Breast epithelium (tissue), 3 donors: ENCODE measurements at regions not wholly inside any gene's neighbourhood (a gene's known extent, or its start where the extent isn't known, plus 50 kb on each side); places are given as distances from the start of the nearest gene placed in this dataset.

Experiments
- CTCF ChIP-seq, 3 donors: fragments of 450-650 bp; IDR thresholded peaks; one replicate each; pipeline ENCODE4 v1.5.1; 2016 to 2017; ENCODE audit warnings: antibody characterized with exemption in 3 of 3, mild to moderate bottlenecking in 3 of 3, moderate library complexity in 3 of 3
- POLR2A ChIP-seq: fragments of 450-650 bp; IDR thresholded peaks from one replicate; pipeline ENCODE4 v1.6.1; 2016; ENCODE audit warnings: antibody characterized with exemption, mild to moderate bottlenecking, moderate library complexity
- POLR2AphosphoS5 ChIP-seq, 3 donors: sonication (generic); formaldehyde crosslinking; IDR thresholded peaks; one replicate each; pipeline ENCODE4 v1.6.1; 2017; ENCODE audit warnings: antibody characterized with exemption in 3 of 3

DNA sequence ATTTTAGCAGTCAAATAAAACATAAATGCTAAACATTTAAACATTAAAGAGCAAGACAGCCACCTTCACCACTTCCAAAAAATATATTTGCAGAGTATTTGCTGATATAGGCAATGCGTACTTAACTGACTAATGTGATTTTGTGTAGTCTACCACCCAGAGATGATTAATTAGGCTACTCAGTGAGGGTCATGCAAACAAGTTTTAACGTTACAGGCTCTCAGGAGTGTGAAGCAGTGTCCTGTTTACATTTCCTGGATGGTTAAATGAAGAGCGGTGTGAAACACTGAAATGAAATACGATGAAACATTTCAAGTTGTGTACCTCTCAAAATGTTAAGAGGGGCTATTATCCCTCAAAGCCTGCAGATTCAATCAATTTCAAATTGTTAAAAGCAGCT is 165.8 kb upstream of the LRIG3 start:
- TF ChIP-seq CTCF (IDR thresholded peaks at IDR 0.05) = no peak
- no peak for TF ChIP-seq POLR2A
- no peak for TF ChIP-seq POLR2AphosphoS5 (IDR thresholded peaks at IDR 0.05)
